Osteoblast (primary cell): ENCODE measurements at regions not wholly inside any gene's neighbourhood (a gene's known extent, or its start where the extent isn't known, plus 50 kb on each side); places are given as distances from the start of the nearest gene placed in this dataset.

Experiments
- DNase-seq: peaks from one replicate; pipeline ENCODE4 v3.0.0; 2011; ENCODE audit warnings: low spot score, mixed read lengths; ENCODE audit not compliant: insufficient read length; ENCODE audit errors: missing footprints
- H2AFZ ChIP-seq: 2 replicates; pipeline ENCODE4 v1.6.0; 2011; ENCODE audit warnings: mild to moderate bottlenecking, low read length
- H3K27ac ChIP-seq: 2 replicates; pipeline ENCODE4 v1.5.1; 2011; ENCODE audit warnings: mild to moderate bottlenecking, low read depth, low read length, moderate library complexity
- H3K27me3 ChIP-seq: 2 replicates; pipeline ENCODE4 v1.6.0; 2012; ENCODE audit warnings: mild to moderate bottlenecking, control low read depth, inconsistent platforms, low read length, moderate library complexity; ENCODE audit not compliant: insufficient read depth
- H3K36me3 ChIP-seq: 2 replicates; pipeline ENCODE4 v1.5.1; 2011; ENCODE audit warnings: mild to moderate bottlenecking, low read length, control low read depth, moderate library complexity; ENCODE audit not compliant: insufficient read depth
- H3K4me1 ChIP-seq: 2 replicates; pipeline ENCODE4 v1.5.1; 2011; ENCODE audit warnings: mild to moderate bottlenecking, low read length, control low read depth, moderate library complexity; ENCODE audit not compliant: insufficient read depth
- H3K4me2 ChIP-seq: 2 replicates; pipeline ENCODE4 v1.6.0; 2011; ENCODE audit warnings: mild to moderate bottlenecking, low read length; ENCODE audit not compliant: insufficient read depth
- H3K4me3 ChIP-seq: fragments of 200-600 bp; sonication (generic); 3 replicates; pipeline ENCODE4 v1.5.1; 2012; ENCODE audit warnings: mild to moderate bottlenecking, low read length, inconsistent platforms; ENCODE audit not compliant: insufficient read depth
- H3K79me2 ChIP-seq: 2 replicates; pipeline ENCODE4 v1.6.0; 2012; ENCODE audit warnings: mild to moderate bottlenecking, low read length, control low read depth, inconsistent platforms; ENCODE audit not compliant: insufficient read depth
- H3K9me3 ChIP-seq: 2 replicates; pipeline ENCODE4 v1.5.1; 2011; ENCODE audit warnings: low read depth, low read length, control low read depth
- H4K20me1 ChIP-seq: 2 replicates; pipeline ENCODE4 v1.6.0; 2012; ENCODE audit warnings: mild to moderate bottlenecking, low read length, control low read depth; ENCODE audit not compliant: insufficient read depth
- CTCF ChIP-seq: IDR thresholded peaks from 2 replicates; pipeline ENCODE4 v1.5.1; 2011; ENCODE audit warnings: mild to moderate bottlenecking, low read depth, low read length, moderate library complexity; ENCODE audit errors: extremely low read depth

- Histone ChIP-seq H2AFZ (no peak overlapping the region), H3K4me3 (no peak overlapping the region), H3K36me3 (no peaks in the 10 kb centered on the region), H3K27me3 (no peaks in the 10 kb centered on the region), H3K79me2 (no peaks in the 10 kb centered on the region), H3K27ac (no peak overlapping the region), H3K9me3 (no peaks in the 10 kb centered on the region), H3K4me1 (peaks cover 21% of the 10 kb centered on the region), H4K20me1 (no peaks in the 10 kb centered on the region), H3K4me2 (no peak overlapping the region)
- peak; percentile 30 for DNase-seq
- TF ChIP-seq CTCF = no peak
These were observed 145.6 kb downstream of the DYRK2 start for GRCh38 chr12:67794161-67794560.

GRCh38 chr12:67795236-67795635, 146.7 kb downstream of the DYRK2 start:
- no peak for DNase-seq
- H3K4me3 ChIP-seq = no peak overlapping the region
- H3K9me3 ChIP-seq = no peaks in the 10 kb centered on the region
- no peak overlapping the region for H3K27ac ChIP-seq
- no peak for TF ChIP-seq CTCF
- H4K20me1 ChIP-seq = no peaks in the 10 kb centered on the region
- no peaks in the 10 kb centered on the region for H3K27me3 ChIP-seq
- no peaks in the 10 kb centered on the region for H3K79me2 ChIP-seq
- H3K36me3 ChIP-seq = no peaks in the 10 kb centered on the region
- no peak overlapping the region for H3K4me2 ChIP-seq
- no peak overlapping the region for H2AFZ ChIP-seq
- H3K4me1 ChIP-seq = peaks cover 21% of the 10 kb centered on the region

GRCh38 chr12:67797185-67797741, 148.7 kb downstream of the DYRK2 start:
- peak; percentile 44 for DNase-seq
- no peaks in the 10 kb centered on the region for H3K27me3 ChIP-seq
- no peak overlapping the region for H3K27ac ChIP-seq
- no peak overlapping the region for H3K4me3 ChIP-seq
- no peaks in the 10 kb centered on the region for H3K36me3 ChIP-seq
- H4K20me1 ChIP-seq = no peaks in the 10 kb centered on the region
- peaks cover 21% of the 10 kb centered on the region for H3K4me1 ChIP-seq
- no peaks in the 10 kb centered on the region for H3K79me2 ChIP-seq
- peak overlapping the region; percentile 15 for H3K4me2 ChIP-seq
- peak overlapping the region; percentile 38 for H2AFZ ChIP-seq
- TF ChIP-seq CTCF = no peak
- no peaks in the 10 kb centered on the region for H3K9me3 ChIP-seq

GRCh38 chr12:67797753-67798152, 149.2 kb downstream of the DYRK2 start:
- H3K4me2 ChIP-seq = peak overlapping the region; percentile 15

More at GRCh38 chr12:67797753-67798152, 149.2 kb downstream of the DYRK2 start:
- H3K9me3 ChIP-seq = no peaks in the 10 kb centered on the region
- H3K36me3 ChIP-seq = no peaks in the 10 kb centered on the region
- H3K27ac ChIP-seq = no peak overlapping the region
- H3K4me3 ChIP-seq = no peak overlapping the region
- no peak for TF ChIP-seq CTCF
- H3K79me2 ChIP-seq = no peaks in the 10 kb centered on the region
- DNase-seq = no peak
- peaks cover 21% of the 10 kb centered on the region for H3K4me1 ChIP-seq
- no peak overlapping the region for H2AFZ ChIP-seq
- no peaks in the 10 kb centered on the region for H3K27me3 ChIP-seq
- H4K20me1 ChIP-seq = no peaks in the 10 kb centered on the region
